ENCODE measurements at regions not wholly inside any gene's neighbourhood (a gene's known extent, or its start where the extent isn't known, plus 50 kb on each side); places are given as distances from the start of the nearest gene placed in this dataset.

- DNase-seq (ENCODE audit: low read depth, low spot score) = no peak
These were observed 130.8 kb downstream of the KLF12 start for GRCh38 chr13:74003374-74003773.

DNA sequence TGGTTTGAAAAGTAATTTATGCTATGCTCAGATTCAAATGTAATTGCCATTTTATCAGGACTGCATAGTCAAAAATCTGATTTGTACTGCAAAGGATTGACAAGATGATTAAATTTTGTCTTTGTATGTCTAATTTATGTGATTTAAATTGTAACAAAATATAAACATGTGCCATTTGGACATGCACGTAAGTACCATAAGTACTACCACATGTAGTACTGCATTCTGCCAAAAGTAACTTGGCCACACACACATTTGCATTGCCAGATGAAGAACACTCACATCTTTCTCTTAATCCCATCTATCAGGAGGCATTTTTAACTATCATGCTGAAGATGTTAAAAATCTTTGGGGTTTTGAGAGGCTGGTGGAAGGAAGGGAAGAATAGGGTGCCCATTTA, 133.3 kb downstream of the KLF12 start:
- no peak for DNase-seq (ENCODE audit: low read depth, low spot score)

GRCh38 chr13:73998631-73999030, 135.6 kb downstream of the KLF12 start:
- DNase-seq (ENCODE audit: low read depth, low spot score) = no peak

DNA sequence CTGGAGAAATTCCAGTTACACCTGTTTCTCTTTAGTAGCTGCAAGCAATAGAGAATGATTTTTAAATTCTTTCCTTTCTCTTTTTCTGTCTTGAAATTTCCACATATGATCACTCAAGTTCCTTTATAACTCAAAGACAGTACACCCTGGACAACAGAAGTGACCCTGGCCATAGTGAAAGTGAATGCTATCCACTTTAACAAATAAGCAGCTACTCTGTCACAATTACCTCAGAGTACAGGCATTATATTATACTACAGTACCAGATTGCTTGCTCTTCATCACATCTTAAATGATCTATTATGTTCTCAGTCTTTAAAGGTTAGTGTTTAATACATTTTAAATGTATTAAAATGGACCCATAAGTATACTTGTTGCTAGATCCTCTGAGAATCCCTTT, 136.2 kb downstream of the KLF12 start:
- no peak for DNase-seq (ENCODE audit: low read depth, low spot score)

GRCh38 chr13:73996569-73996968, 137.6 kb downstream of the KLF12 start:
- DNase-seq (ENCODE audit: low read depth, low spot score) = no peak

DNA sequence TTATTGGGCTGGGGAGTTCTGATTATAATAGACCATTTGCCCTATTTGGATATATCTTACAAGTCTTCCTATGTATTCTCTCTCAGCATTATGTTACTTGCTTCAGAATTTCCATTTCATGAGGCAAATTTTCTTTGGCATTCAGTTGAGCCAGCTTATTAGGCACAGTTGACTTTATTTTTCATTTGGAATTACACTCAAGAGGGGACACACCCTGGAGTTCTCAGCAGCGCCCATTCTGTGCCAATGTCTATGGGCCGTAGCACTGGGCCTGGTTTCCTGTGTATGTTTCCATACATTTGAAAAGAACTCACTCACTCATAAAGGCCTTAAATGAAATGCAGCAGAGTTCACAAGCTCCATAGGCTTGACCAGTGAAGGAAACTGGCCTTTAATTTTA, 138.5 kb downstream of the KLF12 start:
- DNase-seq (ENCODE audit: low read depth, low spot score) = no peak

DNA sequence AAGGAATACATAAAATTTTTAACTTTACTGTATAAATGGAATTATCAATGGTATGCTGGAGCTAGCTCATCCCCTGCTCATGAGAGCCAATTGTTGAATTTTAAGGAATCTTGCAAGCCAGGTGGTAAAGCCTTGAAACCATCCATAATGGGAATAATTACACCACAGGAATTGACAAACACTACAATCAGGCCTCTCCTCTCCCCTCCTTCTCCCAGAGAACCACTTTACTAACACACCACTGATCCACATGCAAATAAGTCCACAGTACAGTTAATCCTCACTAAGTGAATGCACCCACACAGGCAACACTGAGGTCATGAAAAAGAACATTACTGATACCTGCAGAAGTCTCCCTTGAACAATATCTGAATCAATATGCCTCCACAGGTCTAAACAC, 140.5 kb downstream of the KLF12 start:
- DNase-seq (ENCODE audit: low read depth, low spot score) = no peak

GRCh38 chr13:73991884-73992283, 142.3 kb downstream of the KLF12 start:
- no peak for DNase-seq (ENCODE audit: low read depth, low spot score)

GRCh38 chr13:73991384-73991783, 142.8 kb downstream of the KLF12 start:
- no peak for DNase-seq (ENCODE audit: low read depth, low spot score)

- no peak for DNase-seq (ENCODE audit: low read depth, low spot score)
These were observed 144.9 kb downstream of the KLF12 start for GRCh38 chr13:73989244-73989843.

DNA sequence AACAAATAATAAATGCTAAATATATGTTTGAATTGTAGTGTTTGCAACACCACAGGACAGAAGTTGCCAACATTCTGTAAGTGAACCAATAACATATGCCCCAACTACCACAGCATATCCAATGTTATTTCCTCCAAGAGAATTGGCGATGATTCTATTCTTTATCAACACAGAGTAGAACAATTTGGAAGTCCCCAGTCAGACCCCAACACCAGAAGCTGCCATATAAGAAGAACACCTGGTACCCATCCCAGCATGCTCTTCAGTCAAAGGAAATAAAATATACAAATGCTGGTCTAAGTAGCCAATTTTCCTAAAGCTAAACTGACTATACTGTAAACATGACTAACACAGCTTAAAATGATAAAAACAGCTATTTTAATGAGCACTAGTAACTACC, 145.7 kb downstream of the KLF12 start:
- no peak for DNase-seq (ENCODE audit: low read depth, low spot score)

GRCh38 chr13:73987618-73988017, 146.6 kb downstream of the KLF12 start:
- DNase-seq (ENCODE audit: low read depth, low spot score) = no peak

GRCh38 chr13:73985783-73986182, 148.4 kb downstream of the KLF12 start:
- DNase-seq (ENCODE audit: low read depth, low spot score) = no peak

DNA sequence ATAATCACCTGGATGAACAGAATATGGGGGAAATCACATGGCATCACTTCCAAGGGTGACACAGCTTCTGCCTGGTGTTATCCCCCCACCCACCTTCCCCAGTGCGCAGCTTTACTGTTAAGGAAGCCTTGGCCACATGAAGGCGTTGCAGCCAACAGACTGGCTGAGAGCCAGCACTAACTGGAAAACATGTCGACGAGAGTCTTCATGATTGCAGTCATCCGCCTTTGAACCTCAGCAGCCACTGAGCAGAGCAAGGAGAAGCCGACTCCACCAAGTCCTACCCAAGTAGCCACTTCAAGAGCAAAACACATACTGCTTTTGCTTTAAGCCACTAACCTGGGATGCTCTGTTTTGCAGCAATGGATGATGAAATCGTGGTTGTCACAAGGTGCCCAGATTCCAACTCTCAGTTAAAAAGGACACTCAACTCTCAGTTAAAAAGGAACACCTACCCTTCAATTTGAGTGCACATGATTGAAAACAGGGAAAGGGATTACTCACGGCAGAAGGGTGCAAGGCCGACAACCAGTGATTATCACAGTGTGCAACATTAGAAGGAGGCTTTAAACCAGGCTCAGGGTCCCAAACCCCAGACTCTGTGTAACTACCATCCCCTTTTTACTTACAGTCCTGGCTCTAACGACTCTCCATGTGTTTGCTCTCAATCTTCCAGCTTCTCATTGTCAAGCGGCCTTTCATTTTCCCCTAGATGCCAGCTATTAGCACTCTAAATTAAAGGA, 149.1 kb downstream of the KLF12 start:
- DNase-seq (ENCODE audit: low read depth, low spot score) = no peak

DNA sequence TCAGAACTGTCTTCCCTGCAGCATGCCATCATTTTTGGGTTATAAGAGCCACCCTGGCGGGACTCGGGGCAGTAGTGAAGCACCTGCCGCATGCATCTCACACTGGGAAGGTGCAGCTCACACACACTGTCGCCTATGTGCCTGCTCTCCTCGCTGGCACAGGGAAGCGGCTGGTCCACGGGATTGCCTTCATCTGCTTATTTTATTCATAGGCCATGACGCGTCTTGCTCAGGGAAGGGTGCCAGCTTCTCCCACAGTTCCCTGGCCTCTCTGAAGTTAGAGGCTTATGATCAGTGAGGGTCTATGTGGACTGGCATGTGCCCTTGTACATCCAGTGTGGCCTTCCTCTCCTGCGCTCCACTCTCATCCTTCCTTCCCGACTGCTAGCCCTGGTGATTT, 150.0 kb downstream of the KLF12 start:
- DNase-seq (ENCODE audit: low read depth, low spot score) = no peak

DNA sequence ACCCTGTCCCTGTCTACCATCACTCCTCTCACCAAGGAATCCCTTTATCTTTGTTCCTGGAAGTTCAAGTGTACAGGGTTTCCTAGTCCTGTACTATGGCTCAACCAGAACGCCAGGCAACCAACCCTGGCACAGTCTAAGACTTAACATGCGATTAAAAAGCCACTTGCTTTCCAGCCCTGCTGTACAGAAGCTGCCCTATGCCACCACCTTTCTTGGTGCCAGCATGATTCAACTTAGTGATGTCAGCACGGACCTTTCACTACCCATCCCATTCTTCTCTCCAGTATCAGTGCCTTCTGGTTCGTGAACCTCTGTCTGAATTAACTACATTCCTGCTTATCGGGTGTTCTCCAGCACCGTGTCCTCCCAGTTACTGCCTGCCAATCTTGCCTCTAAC, 151.1 kb downstream of the KLF12 start:
- no peak for DNase-seq (ENCODE audit: low read depth, low spot score)

GRCh38 chr13:73981595-73981994, 152.6 kb downstream of the KLF12 start:
- DNase-seq (ENCODE audit: low read depth, low spot score) = no peak

DNA sequence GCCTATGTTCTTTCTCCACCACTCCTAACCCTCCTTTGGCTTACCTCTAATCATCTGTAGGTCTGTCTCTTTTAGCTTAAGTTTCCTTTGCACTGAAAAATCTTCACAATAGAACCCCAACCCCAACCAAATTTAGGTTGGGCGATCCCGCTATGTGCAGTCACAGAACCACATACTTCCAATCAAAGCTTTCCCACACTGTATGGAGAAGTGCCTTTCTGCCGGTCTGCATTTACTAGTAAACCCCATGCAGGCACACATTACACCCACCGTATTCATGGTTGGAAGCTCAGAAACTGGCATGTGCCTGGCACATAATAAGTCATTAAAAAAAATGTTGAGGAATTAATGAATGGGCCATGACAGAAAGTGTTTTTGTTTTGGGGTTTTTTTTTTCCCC, 158.4 kb downstream of the KLF12 start:
- no peak for DNase-seq (ENCODE audit: low read depth, low spot score)

DNA sequence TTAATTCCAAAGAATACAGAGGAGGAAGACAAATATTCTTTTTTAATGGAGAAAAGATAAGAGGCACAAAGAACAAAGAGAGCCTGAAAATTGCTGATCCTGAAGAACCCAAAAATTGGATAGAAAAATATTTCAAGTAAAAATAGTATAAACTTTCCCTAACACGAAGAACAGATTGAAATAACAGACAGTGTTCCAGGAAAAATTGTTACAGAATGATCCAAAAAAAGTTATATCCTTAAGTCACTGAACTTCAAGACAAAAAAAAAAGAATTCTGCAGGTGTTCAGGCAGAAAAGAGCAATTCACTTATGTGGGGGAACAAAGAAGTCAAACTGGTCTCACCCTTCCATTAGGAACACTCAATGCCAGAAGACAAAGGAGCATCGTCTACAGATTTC, 160.2 kb downstream of the KLF12 start:
- no peak for DNase-seq (ENCODE audit: low read depth, low spot score)

DNA sequence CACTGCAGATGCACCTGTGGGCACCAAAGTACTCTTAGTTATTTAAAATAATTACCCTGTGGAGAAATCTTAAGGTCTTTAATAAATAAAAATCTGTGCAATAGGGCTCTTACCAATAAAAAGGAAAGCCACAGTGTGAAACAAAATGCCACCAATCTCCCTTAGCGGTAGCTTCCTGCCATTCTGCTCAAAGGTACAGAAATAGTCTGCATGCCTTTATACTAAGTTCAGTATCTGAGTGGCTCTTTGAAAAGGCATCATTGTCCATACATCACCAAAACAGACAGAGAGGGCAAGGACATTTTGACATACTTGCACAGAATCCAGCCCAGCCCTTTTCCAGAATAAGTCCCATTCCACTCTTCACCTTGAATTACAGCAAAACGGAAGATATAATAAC, 161.0 kb downstream of the KLF12 start:
- DNase-seq (ENCODE audit: low read depth, low spot score) = no peak

GRCh38 chr13:73972545-73972944, 161.7 kb downstream of the KLF12 start:
- DNase-seq (ENCODE audit: low read depth, low spot score) = no peak

DNA sequence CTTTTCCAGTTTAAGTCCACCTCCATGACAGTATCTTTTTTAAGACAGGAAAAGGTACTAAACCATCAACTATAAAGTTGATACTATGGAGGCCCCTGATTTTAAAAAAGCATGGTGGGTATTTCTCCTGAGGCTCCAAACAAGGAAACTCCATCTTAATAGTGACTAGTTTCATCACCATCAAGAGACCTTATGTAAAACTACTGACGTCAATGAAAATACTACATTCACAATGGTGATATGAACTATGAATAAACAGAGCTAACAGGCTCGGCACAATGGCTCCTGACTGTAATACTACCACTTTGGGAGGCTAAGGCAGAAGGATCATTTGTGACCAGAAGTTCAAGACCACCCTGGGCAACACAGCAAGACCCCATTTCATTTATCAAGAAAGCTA, 162.7 kb downstream of the KLF12 start:
- DNase-seq (ENCODE audit: low read depth, low spot score) = no peak

DNA sequence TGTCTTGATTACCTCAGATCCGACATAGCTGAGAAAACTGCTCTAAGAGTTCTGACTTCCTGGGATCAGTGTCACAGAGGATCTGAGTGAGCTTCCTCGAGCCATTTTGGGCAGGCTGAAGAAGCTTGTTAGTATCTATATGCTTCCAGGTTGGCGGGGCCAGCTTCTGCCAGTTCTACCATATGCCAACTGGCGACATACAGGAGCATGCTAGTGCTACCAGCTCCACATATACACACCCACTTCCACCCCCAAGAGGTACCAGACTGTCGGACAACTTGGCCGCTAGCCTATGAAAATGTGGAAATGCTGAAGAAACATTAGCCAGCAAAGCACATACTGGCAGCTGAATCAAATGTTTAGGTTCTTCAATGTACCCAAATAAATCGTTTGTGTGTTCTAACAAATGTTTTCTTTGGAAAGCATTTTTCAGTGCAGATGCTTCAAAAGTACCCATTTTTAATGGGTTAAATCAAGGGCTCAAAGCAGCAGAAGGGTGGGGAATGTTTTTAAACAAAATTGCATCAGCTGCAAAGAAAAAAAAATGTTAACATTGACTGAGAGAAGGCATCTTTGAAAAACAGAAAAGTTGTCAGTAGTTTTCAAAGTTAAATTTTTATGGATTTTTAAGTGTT, 163.7 kb downstream of the KLF12 start:
- DNase-seq (ENCODE audit: low read depth, low spot score) = no peak
